Activated B cell treated with CpG ODN at 0.5 μM for 24 hours (primary cell): ENCODE measurements at regions not wholly inside any gene's neighbourhood (a gene's known extent, or its start where the extent isn't known, plus 50 kb on each side); places are given as distances from the start of the nearest gene placed in this dataset.
"Not testable (repeated sequence)": the region's sequence is repeated elsewhere in the genome, so short reads cannot be mapped to it uniquely, and the experiment has no call there.

ENCODE experiments used
- ATAC-seq: fragments of 200-7000 bp; cut with Tn5 transposase; one replicate; pipeline ENCODE4 v1.10.0; 2021; ENCODE audit warnings: low read depth, mild to moderate bottlenecking, moderate library complexity
- CTCF ChIA-PET: fragments of 350-600 bp; sonication (Branson Sonifier 250); formaldehyde crosslinking; loops from one replicate; lab custom pipeline; 2021; ENCODE audit warnings: antibody characterized with exemption; lab: Charles Lee
- POLR2A ChIA-PET: fragments of 350-600 bp; sonication (Branson Sonifier 250); formaldehyde crosslinking; loops from one replicate; lab custom pipeline; 2021; ENCODE audit warnings: antibody characterized with exemption; lab: Charles Lee
- DNase-seq: peaks from one replicate; pipeline ENCODE4 v3.0.0; 2022
- H3K27ac Mint-ChIP-seq: one replicate; pipeline ENCODE4 v1.8.0; 2020; ENCODE audit warnings: mixed read lengths
- H3K27me3 Mint-ChIP-seq: one replicate; pipeline ENCODE4 v1.8.0; 2021; ENCODE audit warnings: mixed read lengths
- H3K36me3 Mint-ChIP-seq: one replicate; pipeline ENCODE4 v1.8.0; 2021; ENCODE audit warnings: low read depth, mixed read lengths
- H3K4me1 Mint-ChIP-seq: one replicate; pipeline ENCODE4 v1.8.0; 2021; ENCODE audit warnings: mixed read lengths
- H3K4me3 Mint-ChIP-seq: one replicate; pipeline ENCODE4 v1.8.0; 2020; ENCODE audit warnings: mild to moderate bottlenecking, mixed read lengths
- H3K9me3 Mint-ChIP-seq: one replicate; pipeline ENCODE4 v1.8.0; 2020; ENCODE audit warnings: mixed read lengths
- CTCF ChIP-seq: fragments of 200-600 bp; IDR thresholded peaks from one replicate; pipeline ENCODE4 v1.8.0; 2022; ENCODE audit warnings: antibody characterized with exemption, mild to moderate bottlenecking
- intact Hi-C: fragments of 100-400 bp; cut with micrococcal nuclease; formaldehyde crosslinking; loops from one replicate; pipeline ENCODE4 v1.15.1; 2024

GRCh38 chr2:215635071-215635787, 199.4 kb upstream of the FN1 start:
- Mint-ChIP-seq H3K36me3 (no peaks in the 10 kb centered on the region), H3K27ac (no peak overlapping the region), H3K9me3 (peaks cover 51% of the 10 kb centered on the region), H3K4me1 (no peaks in the 10 kb centered on the region), H3K4me3 (no peak overlapping the region), H3K27me3 (peaks cover 2% of the 10 kb centered on the region)
- intact Hi-C loops: no loop called here
- DNase-seq (no peak), ATAC-seq (no peak)
- no peak for TF ChIP-seq CTCF
- ChIA-PET CTCF (no interaction called here), POLR2A (no interaction called here)

GRCh38 chr2:215633360-215633759, 197.5 kb upstream of the FN1 start:
- H3K9me3 Mint-ChIP-seq: peaks cover 43% of the 10 kb centered on the region
- DNase-seq: no peak
- H3K27ac Mint-ChIP-seq: no peak overlapping the region
- TF ChIP-seq CTCF: no peak
- H3K4me3 Mint-ChIP-seq: no peak overlapping the region
- ATAC-seq: no peak
- ChIA-PET CTCF (no interaction called here), POLR2A (no interaction called here)
- H3K27me3 Mint-ChIP-seq: peaks cover 2% of the 10 kb centered on the region
- no peaks in the 10 kb centered on the region for H3K36me3 Mint-ChIP-seq
- no peaks in the 10 kb centered on the region for H3K4me1 Mint-ChIP-seq
- intact Hi-C loops: no loop called here

- Mint-ChIP-seq H3K27me3 (peaks cover 2% of the 10 kb centered on the region), H3K9me3 (peaks cover 38% of the 10 kb centered on the region), H3K4me1 (no peaks in the 10 kb centered on the region), H3K36me3 (no peaks in the 10 kb centered on the region), H3K4me3 (no peak overlapping the region), H3K27ac (no peak overlapping the region)
- DNase-seq (no peak), ATAC-seq (no peak)
- intact Hi-C loops: no loop called here
- CTCF ChIA-PET: interaction anchor here (0.6 kb wide), 1 partner anchor 155 kb away, joined by 3 read pairs; no protein-coding TSS in a partner anchor
- POLR2A ChIA-PET: no interaction called here
- TF ChIP-seq CTCF: no peak
These were observed 195.8 kb upstream of the FN1 start for GRCh38 chr2:215631696-215632095.

GRCh38 chr2:215630796-215631195, 194.9 kb upstream of the FN1 start:
- H3K27ac Mint-ChIP-seq, H3K36me3 Mint-ChIP-seq, H3K27me3 Mint-ChIP-seq, H3K4me3 Mint-ChIP-seq, intact Hi-C loops, DNase-seq, POLR2A ChIA-PET, H3K4me1 Mint-ChIP-seq, ATAC-seq, CTCF ChIA-PET: not testable (repeated sequence)
- peaks cover 38% of the 10 kb centered on the region for H3K9me3 Mint-ChIP-seq

- H3K36me3 Mint-ChIP-seq: no peaks in the 10 kb centered on the region
- POLR2A ChIA-PET: no interaction called here
- no peak overlapping the region for H3K27ac Mint-ChIP-seq
- no peaks in the 10 kb centered on the region for H3K4me1 Mint-ChIP-seq
- TF ChIP-seq CTCF: no peak
- DNase-seq (no peak), ATAC-seq (no peak)
- CTCF ChIA-PET: no interaction called here
- peaks cover 17% of the 10 kb centered on the region for H3K9me3 Mint-ChIP-seq
- H3K27me3 Mint-ChIP-seq: peaks cover 2% of the 10 kb centered on the region
- intact Hi-C loops: no loop called here
- no peak overlapping the region for H3K4me3 Mint-ChIP-seq
These were observed 191.9 kb upstream of the FN1 start for GRCh38 chr2:215627771-215628170.
